ENCODE measurements at regions not wholly inside any gene's neighbourhood (a gene's known extent, or its start where the extent isn't known, plus 50 kb on each side); places are given as distances from the start of the nearest gene placed in this dataset.

- no peak for DNase-seq
These were observed 50.9 kb upstream of the ZNF354B start for GRCh38 chr5:178808886-178809285.

DNA sequence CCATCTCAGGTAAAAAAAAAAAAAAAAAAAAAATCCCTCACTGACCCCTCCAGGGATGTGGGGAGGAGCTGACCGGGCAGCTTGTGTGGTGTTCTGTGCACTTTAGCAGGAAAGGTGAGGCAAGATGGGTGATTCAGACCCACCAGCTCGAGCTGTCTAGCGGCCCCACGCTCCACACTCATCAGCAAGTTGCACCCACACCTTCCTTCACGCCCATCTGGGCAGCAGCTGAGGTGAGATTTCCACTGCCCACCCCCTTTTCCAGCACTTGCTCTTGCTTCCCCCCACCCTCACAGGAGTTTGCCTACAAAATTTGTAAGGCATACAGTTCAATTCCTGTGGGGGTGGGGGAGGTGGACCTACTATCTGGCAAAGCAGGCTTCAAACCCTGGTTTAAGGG lies 58.7 kb upstream of the ZNF354B start:
- DNase-seq: no peak

DNA sequence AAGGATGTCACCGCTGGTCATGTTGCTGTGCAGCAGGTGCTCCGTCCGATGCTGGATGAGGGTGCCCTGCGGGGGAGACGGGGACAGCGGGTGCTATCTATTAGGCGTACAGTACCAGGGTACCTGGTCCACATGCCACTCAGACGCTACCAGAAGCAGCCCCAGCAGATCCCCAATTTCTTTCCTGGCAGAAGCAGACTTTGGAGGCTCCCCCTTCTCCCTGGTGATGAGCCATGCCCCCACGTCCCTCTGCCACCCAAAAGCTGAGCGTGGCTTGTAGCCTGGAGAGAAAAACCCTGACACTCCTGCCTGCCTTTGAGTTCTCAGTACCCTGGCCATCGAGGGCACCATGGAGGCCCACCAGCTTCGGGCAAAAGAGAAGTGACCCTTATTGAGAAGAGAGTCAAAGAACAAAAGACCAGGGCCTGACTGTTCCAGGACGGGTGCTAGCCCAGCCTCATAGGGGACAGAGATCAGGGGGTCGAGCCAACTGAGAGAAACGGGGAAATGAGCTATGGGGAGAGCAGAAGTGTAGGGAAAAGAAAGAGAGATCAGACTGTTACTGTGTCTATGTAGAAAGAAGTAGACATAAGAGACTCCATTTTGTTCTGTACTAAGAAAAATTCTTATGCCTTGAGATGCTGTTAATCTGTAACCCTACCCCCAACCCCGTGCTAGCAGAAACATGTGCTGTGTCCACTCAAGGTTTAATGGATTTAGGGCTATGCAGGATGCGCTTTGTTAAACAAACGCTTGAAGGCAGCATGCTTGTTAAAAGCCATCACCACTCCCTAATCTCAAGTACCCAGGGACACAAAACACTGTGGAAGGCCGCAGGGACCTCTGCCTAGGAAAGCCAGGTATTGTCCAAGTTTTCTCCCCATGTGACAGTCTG lies 62.0 kb upstream of the ZNF354B start:
- no peak for DNase-seq

- DNase-seq: no peak
These were observed 62.6 kb upstream of the ZNF354B start for GRCh38 chr5:178797101-178797521.

DNA sequence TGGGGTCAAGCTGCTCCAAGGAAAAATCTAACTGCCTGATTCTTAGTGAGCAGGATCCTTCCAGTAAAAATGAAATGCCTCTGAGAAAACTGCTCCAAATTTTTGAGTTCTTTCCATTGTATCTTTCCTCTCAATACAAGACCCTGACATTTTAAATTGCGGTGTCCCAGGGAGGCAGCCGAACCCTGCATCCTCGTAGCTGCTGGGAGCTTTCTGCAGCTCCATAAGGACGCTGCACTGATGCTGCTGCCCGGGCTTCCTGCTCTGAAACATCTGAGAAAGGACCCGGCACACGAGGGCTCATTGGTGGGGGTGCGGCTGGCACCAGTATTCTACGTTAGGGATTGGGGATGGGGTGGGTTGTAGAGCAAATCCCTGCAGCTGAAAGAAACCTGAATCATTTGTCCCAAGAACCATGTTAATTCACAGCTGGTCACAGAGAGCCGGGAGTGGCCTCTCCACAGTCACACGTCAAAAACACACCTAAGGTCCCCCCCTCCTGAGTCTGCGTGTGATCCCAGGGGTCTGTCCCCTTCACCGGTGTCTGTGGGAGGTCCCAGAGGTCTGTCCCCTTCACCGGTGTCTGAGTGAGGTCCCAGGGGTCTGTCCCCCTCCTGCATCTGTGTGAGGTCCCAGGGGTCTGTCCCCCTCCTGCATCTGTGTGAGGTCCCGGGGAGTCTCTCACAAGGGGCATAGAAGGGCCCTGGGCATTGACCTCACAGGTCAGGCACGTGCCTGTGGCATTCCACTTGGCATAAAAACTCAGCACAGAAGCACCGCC lies 63.4 kb upstream of the ZNF354B start:
- DNase-seq: no peak

- DNase-seq: no peak
These were observed 64.0 kb upstream of the ZNF354A start for GRCh38 chr5:178794433-178794832.

DNA sequence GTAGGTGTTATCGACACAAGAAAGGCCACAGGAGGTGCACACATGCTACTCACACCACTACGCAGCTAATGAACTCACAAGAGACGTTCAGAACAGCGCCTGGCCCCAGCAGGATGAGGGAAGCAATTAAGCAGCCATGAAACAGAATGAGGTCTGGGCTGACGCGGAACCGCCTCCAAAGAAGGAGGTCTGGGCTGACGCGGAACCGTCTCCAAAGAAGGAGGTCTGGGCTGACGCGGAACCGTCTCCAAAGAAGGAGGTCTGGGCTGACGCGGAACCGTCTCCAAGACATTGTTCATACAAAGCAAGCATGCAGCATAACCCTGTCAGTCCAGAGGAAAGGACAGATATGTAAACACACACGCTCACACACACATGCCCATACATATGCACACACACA lies 63.2 kb upstream of the ZNF354A start:
- DNase-seq: no peak

DNA sequence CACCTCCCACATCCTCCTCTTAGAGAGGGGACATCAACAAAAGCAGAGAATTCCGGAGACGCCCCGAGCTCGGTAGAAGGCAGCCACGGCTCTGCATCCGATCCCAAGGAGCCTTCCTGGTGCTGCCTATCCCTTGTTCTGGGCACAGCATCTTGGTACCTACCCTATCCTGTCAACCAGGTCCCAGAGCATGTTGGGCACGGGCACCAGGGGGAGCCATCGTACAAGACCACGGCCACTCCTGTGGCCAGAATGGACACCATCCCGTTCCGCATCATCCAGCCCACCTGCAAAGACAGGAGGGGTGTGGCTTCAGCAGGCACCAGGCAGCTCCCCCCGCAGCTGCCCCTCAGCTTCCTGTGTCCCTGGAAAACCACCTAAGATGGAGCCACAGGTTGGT lies 62.7 kb upstream of the ZNF354A start:
- DNase-seq: peak; percentile 1

DNA sequence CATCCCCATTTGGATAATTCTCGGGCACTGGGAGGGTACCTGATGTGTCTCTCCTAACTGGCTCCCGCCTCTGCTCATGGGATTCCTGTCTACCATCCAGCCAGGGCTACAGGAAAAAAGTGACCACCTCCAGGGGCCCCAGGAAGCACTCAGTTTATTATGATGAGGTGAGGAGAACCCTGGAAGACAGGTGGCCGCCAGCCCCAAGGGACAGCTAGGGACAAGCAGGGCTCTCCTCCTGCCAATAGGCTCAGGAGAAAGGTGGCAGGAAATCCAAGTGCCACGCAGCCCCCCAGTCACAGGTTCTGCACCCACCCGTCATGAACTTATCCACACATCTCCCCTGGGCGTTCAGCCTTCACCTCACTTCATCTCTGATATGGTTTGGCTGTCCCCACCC lies 61.5 kb upstream of the ZNF354A start:
- DNase-seq: no peak

DNA sequence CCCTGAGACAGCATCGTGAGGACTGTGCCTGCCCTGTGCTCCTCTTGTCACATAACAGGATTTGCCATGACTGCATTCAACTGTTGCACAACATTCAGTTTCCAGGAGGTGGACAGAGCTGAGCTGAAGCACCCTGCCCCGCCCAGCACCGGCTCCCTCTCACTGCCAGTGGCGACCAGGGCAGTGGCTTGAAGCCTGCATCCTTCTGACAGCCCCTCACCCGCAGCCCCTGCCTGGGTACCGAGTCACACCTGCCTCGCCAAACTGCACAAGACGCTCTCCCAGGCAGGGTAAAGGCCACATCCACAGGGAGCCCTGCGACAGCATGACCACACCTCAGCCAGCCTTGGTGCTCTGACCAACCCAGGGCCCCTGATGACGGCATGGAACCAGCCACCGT lies 59.9 kb upstream of the ZNF354A start:
- DNase-seq: no peak

GRCh38 chr5:178788381-178789085 lies 58.1 kb upstream of the ZNF354A start:
- DNase-seq: no peak

DNA sequence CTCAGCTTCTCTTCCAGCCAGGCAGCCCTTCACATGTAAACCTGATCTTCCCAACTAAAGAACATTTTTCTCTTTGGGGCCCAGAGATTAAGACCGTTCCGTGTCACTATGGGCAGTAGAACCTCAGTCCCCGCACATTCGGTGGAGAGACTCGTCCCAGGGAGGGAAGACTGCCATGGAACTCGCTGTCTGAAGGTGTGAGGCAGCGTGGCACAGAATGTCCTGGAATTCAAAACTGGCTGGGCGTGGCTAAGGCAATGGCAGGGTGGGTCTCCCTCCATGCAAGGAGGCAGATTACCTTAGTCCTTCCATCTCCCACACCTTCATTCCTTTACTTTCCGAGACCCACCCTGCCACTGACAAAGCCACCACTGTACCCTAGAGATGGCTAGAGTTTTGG lies 57.4 kb upstream of the ZNF354A start:
- no peak for DNase-seq

DNA sequence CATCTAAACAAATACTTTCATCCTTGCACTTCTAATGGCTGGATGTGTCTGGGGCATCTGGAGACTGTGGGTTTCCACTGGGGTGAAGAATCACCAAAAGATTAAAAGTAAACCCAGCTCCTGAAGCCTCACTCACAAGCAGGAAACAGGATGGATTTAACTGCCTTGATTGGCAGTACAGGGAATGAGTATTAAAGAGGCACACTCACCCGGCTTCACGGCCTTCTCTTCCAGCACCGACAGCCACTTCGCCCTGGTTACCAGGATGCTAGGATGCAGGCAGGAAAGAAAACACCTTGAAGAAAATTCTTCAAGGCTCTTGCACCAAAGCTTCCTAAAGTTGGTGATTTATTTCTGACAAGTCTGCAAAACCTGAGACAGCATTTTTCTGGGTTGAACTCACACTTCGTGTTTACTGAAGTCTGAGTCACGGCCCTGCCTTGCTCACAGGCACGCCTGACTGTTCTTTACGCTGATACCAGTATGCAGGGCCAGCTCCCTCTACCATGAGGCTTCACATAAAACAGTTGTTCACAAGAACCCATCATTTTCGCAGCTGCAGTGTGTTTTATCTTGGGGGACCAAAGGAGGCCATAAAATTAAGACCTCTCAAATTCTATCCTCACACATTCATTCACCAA lies 56.5 kb upstream of the ZNF354A start:
- no peak for DNase-seq

DNA sequence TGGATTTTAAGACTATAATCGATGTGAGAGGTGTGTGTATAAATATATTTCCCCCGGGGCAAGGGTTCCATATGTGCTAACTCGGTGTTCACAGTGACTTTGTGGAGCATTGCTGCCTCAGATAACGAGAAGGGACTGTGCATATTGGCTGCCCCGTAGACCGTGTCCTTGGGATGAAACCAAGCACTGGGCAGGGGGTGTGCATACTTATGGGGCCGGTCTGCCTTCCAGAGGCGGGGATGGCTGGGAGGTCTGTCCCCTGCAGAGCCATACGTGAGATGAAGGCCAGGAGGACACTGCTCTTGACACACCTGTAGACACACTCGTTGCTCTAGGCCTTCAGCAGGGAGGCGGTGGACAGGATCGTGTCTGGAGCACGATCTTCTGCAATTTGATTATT lies 56.0 kb upstream of the ZNF354A start:
- DNase-seq: no peak

GRCh38 chr5:178785999-178786398 lies 55.5 kb upstream of the ZNF354A start:
- DNase-seq: no peak

GRCh38 chr5:178784391-178784790 lies 53.9 kb upstream of the ZNF354A start:
- no peak for DNase-seq

DNA sequence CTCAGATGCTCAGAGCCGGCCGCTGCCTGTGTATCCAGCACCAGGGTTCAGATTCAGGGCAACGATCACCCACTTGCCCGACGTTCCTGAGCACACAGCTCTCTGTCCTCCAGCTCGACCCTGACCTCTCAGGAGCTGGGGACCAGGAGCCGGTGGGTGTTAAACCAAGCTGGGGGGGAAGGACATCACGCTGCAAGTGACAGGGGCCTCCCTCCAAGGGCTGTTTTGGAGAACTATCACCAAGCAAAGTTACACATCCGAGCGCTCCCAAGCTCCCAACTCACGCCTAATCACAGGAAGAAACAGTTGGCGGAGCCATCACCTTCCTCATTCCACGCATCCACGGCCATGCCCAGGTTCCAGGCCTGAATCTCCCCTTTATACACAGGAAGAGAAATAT lies 51.5 kb upstream of the ZNF354A start:
- no peak for DNase-seq

DNA sequence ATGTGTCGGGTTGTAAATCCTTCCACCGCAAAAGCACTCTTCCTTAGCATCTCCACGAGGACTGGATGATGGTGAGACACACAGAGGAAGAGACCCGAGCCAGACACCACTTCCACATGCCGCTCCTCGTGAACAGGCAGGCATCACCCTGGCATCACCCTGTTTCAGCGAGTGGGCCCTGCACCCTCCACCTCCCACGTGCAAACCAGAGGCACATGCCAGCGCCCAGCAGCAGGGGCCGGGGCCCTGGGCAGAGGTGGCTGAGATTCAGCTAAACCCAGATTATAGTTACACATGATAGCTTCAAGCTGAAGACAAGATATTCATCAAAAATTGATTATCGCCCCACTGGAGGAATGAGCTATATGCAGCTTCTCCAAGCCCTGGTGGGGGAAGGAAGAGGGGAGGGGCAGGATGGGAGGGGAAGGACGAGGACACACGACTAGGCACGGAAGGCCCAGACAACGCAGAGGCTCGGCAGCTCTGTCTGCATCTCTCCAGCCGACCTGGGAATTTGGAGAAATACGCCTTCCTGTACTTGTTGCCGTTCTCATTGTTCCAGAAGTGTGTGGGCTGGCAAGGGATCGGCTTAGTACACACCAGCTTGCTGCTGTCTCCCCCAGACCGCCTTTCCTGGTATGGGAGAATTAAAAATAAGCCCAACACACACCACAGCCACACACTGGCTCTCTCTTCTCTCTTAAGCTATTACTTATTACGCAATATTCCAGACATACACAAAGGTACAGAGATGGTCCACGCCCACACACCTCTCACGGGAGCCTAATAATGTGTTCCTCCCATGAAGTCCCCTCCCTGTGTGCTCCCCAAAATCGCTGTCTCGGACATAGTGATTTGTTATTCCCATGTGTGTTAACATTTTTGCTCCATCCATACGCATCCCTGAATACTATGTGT lies 50.4 kb upstream of the ZNF354A start:
- no peak for DNase-seq

Measured in NCI-H1105 (cell line).